Ascending aorta (tissue), 2 donors: ENCODE measurements at regions not wholly inside any gene's neighbourhood (a gene's known extent, or its start where the extent isn't known, plus 50 kb on each side); places are given as distances from the start of the nearest gene placed in this dataset.

Experiments
- DNase-seq, 2 donors: peaks; one replicate each; pipeline ENCODE4 v3.0.0-alpha.2; 2019; ENCODE audit warnings: low spot score in 2 of 2
- H3K27ac ChIP-seq, 2 donors: fragments of 200-600 bp; sonication (generic); one replicate each; pipeline ENCODE4 v1.5.1; 2016 to 2017; ENCODE audit warnings: mild to moderate bottlenecking in 1 of 2
- H3K27me3 ChIP-seq: fragments of 200-600 bp; sonication (generic); one replicate; pipeline ENCODE4 v1.5.1; 2017
- H3K36me3 ChIP-seq, 2 donors: fragments of 200-600 bp; sonication (generic); one replicate each; pipeline ENCODE4 v1.5.1; 2016
- H3K4me1 ChIP-seq, 2 donors: fragments of 200-600 bp; sonication (generic); one replicate each; pipeline ENCODE4 v1.5.1; 2016 to 2017; ENCODE audit warnings: mild to moderate bottlenecking in 1 of 2
- H3K4me3 ChIP-seq, 2 donors: fragments of 200-600 bp; sonication (generic); one replicate each; pipeline ENCODE4 v1.5.1; 2016 to 2017; ENCODE audit warnings: mild to moderate bottlenecking in 1 of 2
- H3K9me3 ChIP-seq, 2 donors: fragments of 200-600 bp; sonication (generic); one replicate each; pipeline ENCODE4 v1.5.1; 2016
- CTCF ChIP-seq, 3 experiments: fragments of 200-600 bp in 2 of 3; fragments of 450-650 bp in 1 of 3; sonication (generic) in 2 of 3; IDR thresholded peaks; one replicate each; pipeline ENCODE4 v1.5.1; 2016 to 2019; ENCODE audit warnings: antibody characterized with exemption in 3 of 3, mild to moderate bottlenecking in 1 of 3, moderate library complexity in 1 of 3
- intact Hi-C: fragments of 100-400 bp; cut with DNase I; formaldehyde crosslinking; loops from one replicate; pipeline ENCODE4 v1.15.1; 2023

- no peak overlapping the region for H3K27ac ChIP-seq
- H3K36me3 ChIP-seq = no peaks in the 10 kb centered on the region
- no peaks in the 10 kb centered on the region for H3K4me1 ChIP-seq
- DNase-seq = no peak
- no peak overlapping the region for H3K4me3 ChIP-seq
- no peaks in the 10 kb centered on the region for H3K27me3 ChIP-seq
- no peak for TF ChIP-seq CTCF (IDR thresholded peaks at IDR 0.05)
- intact Hi-C loops = no loop called here
- no peaks in the 10 kb centered on the region for H3K9me3 ChIP-seq
Measured at GRCh38 chr7:15915686-15916293, 229.3 kb upstream of the MEOX2 start.

- Histone ChIP-seq H3K4me1 (no peaks in the 10 kb centered on the region), H3K36me3 (no peaks in the 10 kb centered on the region), H3K9me3 (no peaks in the 10 kb centered on the region), H3K27ac (no peak overlapping the region), H3K27me3 (no peaks in the 10 kb centered on the region), H3K4me3 (no peak overlapping the region)
- no peak for TF ChIP-seq CTCF (IDR thresholded peaks at IDR 0.05)
- intact Hi-C loops = no loop called here
- no peak for DNase-seq
Measured at GRCh38 chr7:15914611-15915010, 228.1 kb upstream of the MEOX2 start.

GRCh38 chr7:15906436-15906835 lies 220.0 kb upstream of the MEOX2 start:
- Histone ChIP-seq H3K4me1 (no peaks in the 10 kb centered on the region), H3K36me3 (no peaks in the 10 kb centered on the region), H3K27ac (no peak overlapping the region), H3K9me3 (no peaks in the 10 kb centered on the region), H3K4me3 (no peak overlapping the region), H3K27me3 (no peaks in the 10 kb centered on the region)
- TF ChIP-seq CTCF (IDR thresholded peaks at IDR 0.05) = no peak
- DNase-seq = no peak
- intact Hi-C loops = no loop called here

- no peak for TF ChIP-seq CTCF (IDR thresholded peaks at IDR 0.05)
- Histone ChIP-seq H3K9me3 (no peaks in the 10 kb centered on the region), H3K36me3 (no peaks in the 10 kb centered on the region), H3K4me1 (no peaks in the 10 kb centered on the region), H3K27me3 (no peaks in the 10 kb centered on the region), H3K27ac (no peak overlapping the region), H3K4me3 (no peak overlapping the region)
- no peak for DNase-seq
- intact Hi-C loops = no loop called here
Measured at GRCh38 chr7:15905251-15906040, 219.0 kb upstream of the MEOX2 start.

- Histone ChIP-seq H3K4me1 (peaks cover 0 to 3% of the 10 kb centered on the region in 2 donors), H3K27me3 (no peaks in the 10 kb centered on the region), H3K27ac (no peak overlapping the region), H3K9me3 (no peaks in the 10 kb centered on the region), H3K4me3 (no peak overlapping the region), H3K36me3 (no peaks in the 10 kb centered on the region)
- no peak for DNase-seq
- intact Hi-C loops = no loop called here
- no peak for TF ChIP-seq CTCF (IDR thresholded peaks at IDR 0.05)
Measured at GRCh38 chr7:15891151-15891881, 204.8 kb upstream of the MEOX2 start.
